Loucy (cell line): ENCODE measurements at regions not wholly inside any gene's neighbourhood (a gene's known extent, or its start where the extent isn't known, plus 50 kb on each side); places are given as distances from the start of the nearest gene placed in this dataset.

Source experiments
- EZH2phosphoT487 ChIP-seq: fragments of 200-600 bp; IDR thresholded peaks from 2 replicates; pipeline ENCODE4 v1.6.1; 2018; ENCODE audit warnings: antibody characterized with exemption, mild to moderate bottlenecking, moderate library complexity, borderline replicate concordance
- TF ChIP-seq, protein P1 (sequence below): fragments of 200-600 bp; sonication (generic); conservative IDR thresholded peaks from 2 replicates; pipeline ENCODE4 v1.5.1; 2014; ENCODE audit warnings: mild to moderate bottlenecking, antibody characterized with exemption, low read length

DNA sequence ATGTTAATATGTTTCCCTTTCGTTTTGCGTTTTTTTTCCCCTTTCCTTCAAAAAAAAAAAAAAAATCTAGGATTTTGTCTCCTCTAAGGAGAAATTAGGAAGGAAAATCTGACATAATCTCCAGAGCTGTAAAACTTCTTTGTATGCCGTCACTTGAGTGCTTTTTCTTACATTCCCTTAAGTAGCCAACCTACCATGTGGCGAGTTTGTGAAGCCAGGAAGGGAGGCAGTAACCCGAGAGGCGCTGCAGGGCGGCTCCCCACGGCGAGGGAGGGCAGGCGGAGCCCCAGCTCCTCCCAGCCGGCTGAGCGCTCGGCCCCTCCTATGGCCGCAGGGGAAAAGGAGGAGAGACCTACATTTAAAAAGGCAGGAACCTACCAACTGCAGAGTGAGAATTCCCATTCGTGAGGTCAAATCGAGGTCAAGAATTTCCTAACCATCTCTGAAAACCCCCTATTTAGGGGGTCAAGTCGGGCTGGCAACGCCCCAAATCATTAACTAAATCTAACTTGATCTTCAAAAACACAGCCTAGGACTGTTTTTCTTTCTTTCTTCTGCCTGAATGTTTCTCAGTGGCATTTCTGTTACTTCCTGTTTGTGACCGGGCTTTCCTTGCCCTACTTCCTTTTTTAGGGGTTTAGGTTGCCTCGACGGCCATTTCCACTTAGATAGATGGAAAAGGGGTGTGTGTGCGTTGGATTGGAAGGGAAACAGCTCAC is 345.1 kb upstream of the KLF3 start:
- TF ChIP-seq, protein P1, sequence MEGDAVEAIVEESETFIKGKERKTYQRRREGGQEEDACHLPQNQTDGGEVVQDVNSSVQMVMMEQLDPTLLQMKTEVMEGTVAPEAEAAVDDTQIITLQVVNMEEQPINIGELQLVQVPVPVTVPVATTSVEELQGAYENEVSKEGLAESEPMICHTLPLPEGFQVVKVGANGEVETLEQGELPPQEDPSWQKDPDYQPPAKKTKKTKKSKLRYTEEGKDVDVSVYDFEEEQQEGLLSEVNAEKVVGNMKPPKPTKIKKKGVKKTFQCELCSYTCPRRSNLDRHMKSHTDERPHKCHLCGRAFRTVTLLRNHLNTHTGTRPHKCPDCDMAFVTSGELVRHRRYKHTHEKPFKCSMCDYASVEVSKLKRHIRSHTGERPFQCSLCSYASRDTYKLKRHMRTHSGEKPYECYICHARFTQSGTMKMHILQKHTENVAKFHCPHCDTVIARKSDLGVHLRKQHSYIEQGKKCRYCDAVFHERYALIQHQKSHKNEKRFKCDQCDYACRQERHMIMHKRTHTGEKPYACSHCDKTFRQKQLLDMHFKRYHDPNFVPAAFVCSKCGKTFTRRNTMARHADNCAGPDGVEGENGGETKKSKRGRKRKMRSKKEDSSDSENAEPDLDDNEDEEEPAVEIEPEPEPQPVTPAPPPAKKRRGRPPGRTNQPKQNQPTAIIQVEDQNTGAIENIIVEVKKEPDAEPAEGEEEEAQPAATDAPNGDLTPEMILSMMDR = no peak
- no peak for TF ChIP-seq EZH2phosphoT487
